ENCODE measurements at regions not wholly inside any gene's neighbourhood (a gene's known extent, or its start where the extent isn't known, plus 50 kb on each side); places are given as distances from the start of the nearest gene placed in this dataset.

DNA sequence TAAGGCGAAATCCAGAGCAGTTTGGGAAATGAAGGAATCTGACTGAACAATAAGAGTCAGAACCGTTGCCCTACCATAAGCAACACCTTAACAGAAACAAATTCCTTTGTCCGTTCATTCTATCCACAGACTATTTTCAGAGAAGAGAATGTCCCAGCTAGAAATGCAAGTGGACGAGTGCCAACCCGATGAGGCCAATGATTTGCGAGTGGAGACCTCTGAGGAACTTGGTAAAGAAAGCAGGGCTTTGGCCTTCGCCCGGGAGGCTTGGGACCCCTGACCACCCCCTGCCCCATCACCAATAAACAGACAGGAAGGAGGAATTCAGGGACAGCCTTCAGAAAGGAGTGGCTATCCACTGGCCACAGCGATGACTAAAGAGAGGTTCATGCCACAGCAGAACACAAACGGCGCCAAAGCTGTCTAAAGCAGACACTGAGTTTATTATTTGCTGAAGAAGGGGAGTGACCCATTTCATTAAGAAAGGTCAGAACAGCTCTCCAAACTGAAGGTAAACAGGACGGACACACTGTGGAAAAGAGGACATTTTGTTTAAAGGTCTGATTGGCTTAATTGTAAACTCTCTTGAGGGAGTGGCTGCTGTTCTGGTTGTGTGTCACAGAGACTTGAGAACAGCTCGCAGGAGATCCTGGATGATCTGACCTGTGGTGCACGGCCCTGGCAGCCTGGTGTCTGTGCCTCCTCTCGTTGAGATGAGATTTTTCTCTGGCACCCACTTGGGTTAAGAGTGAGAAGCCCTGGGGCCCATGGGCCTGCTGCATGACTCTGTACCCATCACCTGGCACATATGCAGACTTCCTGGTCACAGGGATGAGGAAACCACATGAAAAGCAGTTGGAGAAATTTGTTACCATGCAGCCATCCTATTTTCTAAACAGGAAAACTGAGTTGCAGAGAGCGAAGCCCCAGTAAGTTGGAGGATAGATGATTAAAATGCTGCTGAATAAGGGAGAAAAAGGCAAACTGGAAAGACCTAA is 142.0 kb upstream of the PZP start:
- DNase-seq: no peak
- H3K18ac ChIP-seq (ENCODE audit: low read length): no peak overlapping the region
- H4K5ac ChIP-seq (ENCODE audit: low read length): no peak overlapping the region
- no peak overlapping the region for H3K27ac ChIP-seq (ENCODE audit: low read depth, low read length)
- H2BK5ac ChIP-seq (ENCODE audit: low read length): no peak overlapping the region
- no peak overlapping the region for H3K4ac ChIP-seq (ENCODE audit: low read depth, low read length)
- no peaks in the 10 kb centered on the region for H3K36me3 ChIP-seq (ENCODE audit: control insufficient read depth, insufficient read depth, low read length)
- no peaks in the 10 kb centered on the region for H3K27me3 ChIP-seq (ENCODE audit: insufficient read depth, low read length, poor library complexity)
- H4K8ac ChIP-seq (ENCODE audit: low read depth, low read length): no peak overlapping the region
- H3K79me2 ChIP-seq (ENCODE audit: control insufficient read depth, insufficient read depth, low read length): no peaks in the 10 kb centered on the region
- no peak overlapping the region for H2BK15ac ChIP-seq (replicated peaks; ENCODE audit: low read depth)
- no peaks in the 10 kb centered on the region for H3K4me1 ChIP-seq (ENCODE audit: control insufficient read depth, low read depth, low read length)
- no CpG with 5 or more reads among the region's 16 CpGs for WGBS (ENCODE audit: extremely low coverage, insufficient coverage, low lambda C conversion rate)
- H3K23ac ChIP-seq (ENCODE audit: low read length): no peak overlapping the region
- H3K9ac ChIP-seq (ENCODE audit: low read length): no peak overlapping the region
- no peaks in the 10 kb centered on the region for H3K79me1 ChIP-seq (ENCODE audit: low read length)
- H2AK5ac ChIP-seq (ENCODE audit: low read length): no peak overlapping the region
- H2BK120ac ChIP-seq (ENCODE audit: low read depth, low read length): no peak overlapping the region
- H3K4me2 ChIP-seq (ENCODE audit: low read length): no peak overlapping the region
- H3K4me3 ChIP-seq (ENCODE audit: low read length): no peak overlapping the region
- no peak overlapping the region for H3K56ac ChIP-seq (ENCODE audit: low read length)

DNA sequence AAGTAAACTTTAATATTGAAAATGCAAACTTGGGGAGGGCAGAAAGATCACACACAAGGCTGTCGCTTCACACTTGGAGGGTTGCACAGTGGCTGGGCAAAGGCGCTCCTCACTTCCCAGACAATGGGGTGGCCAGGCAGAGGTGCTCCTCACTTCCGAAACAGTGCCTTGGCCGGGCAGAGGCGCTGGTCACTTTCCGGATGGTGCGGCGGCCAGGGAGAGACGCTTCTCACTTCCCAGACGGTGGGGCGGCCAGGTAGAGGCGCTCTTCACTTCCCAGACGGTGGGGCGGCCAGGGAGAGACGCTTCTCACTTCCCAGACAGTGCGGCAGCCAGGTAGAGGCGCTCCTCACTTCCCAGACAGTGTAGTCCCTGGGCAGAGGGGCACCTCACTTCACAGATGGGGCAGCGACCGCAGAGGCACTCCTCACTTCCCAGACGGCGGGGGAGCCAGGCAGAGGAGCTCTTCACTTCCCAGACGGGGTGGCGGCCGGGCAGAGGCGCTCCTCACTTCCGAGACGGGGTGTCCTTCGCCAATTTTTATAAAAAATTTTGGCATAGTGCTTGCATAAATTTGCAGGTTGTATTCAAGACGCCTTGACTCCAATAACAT is 140.8 kb upstream of the PZP start:
- Histone ChIP-seq H2BK15ac (replicated peaks; ENCODE audit: low read depth) (no peak overlapping the region), H3K27me3 (ENCODE audit: insufficient read depth, low read length, poor library complexity) (no peaks in the 10 kb centered on the region), H3K56ac (ENCODE audit: low read length) (no peak overlapping the region), H2BK120ac (ENCODE audit: low read depth, low read length) (no peak overlapping the region), H3K9ac (ENCODE audit: low read length) (no peak overlapping the region), H3K79me1 (ENCODE audit: low read length) (no peaks in the 10 kb centered on the region), H3K27ac (ENCODE audit: low read depth, low read length) (no peak overlapping the region), H3K79me2 (ENCODE audit: control insufficient read depth, insufficient read depth, low read length) (no peaks in the 10 kb centered on the region), H3K36me3 (ENCODE audit: control insufficient read depth, insufficient read depth, low read length) (no peaks in the 10 kb centered on the region), H3K4ac (ENCODE audit: low read depth, low read length) (no peak overlapping the region), H2AK5ac (ENCODE audit: low read length) (no peak overlapping the region), H3K4me1 (ENCODE audit: control insufficient read depth, low read depth, low read length) (no peaks in the 10 kb centered on the region), H4K8ac (ENCODE audit: low read depth, low read length) (no peak overlapping the region), H3K23ac (ENCODE audit: low read length) (no peak overlapping the region), H2BK5ac (ENCODE audit: low read length) (no peak overlapping the region), H3K18ac (ENCODE audit: low read length) (no peak overlapping the region), H4K5ac (ENCODE audit: low read length) (no peak overlapping the region), H3K4me3 (ENCODE audit: low read length) (no peak overlapping the region), H3K4me2 (ENCODE audit: low read length) (no peak overlapping the region)
- DNase-seq: no peak
- no CpG with 5 or more reads among the region's 29 CpGs for WGBS (ENCODE audit: extremely low coverage, insufficient coverage, low lambda C conversion rate)

DNA sequence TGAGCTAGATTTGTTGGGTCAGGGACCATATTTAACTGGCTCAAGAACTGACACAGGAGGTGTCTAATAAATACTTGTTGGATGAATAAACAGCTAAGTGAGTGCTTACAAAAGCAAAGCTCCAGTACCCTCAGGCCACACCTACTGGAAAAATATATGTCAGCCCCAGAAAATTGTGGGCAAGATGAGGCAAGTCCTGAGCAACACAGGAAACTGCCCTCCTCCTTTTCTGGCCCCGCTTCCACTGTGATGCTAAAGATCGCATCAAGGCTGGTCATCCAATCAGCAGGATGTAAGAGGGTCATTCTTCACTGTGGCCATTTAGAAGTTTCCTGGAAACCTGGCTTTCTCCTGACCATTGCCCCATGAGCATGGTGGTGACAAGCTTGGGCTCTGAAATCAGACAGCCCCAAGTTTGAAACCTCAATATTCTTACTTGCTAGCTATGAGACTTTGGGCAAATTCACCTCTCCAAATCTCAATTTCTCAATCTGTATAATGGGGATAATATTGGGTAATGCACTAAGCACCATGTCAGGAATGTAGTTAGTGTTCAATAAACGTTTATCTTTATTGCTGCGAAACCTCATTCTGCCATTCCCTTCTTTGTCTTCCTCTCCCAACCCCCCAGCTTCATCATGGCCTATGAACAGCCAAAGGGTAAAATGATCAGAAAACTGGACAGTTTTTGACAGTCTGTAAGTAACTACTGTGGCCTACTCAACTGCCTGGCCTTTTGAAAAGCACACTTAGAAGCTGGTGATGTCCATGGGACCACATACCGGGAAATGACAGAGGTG is 139.3 kb upstream of the PZP start:
- H3K23ac ChIP-seq (ENCODE audit: low read length): no peak overlapping the region

DNA sequence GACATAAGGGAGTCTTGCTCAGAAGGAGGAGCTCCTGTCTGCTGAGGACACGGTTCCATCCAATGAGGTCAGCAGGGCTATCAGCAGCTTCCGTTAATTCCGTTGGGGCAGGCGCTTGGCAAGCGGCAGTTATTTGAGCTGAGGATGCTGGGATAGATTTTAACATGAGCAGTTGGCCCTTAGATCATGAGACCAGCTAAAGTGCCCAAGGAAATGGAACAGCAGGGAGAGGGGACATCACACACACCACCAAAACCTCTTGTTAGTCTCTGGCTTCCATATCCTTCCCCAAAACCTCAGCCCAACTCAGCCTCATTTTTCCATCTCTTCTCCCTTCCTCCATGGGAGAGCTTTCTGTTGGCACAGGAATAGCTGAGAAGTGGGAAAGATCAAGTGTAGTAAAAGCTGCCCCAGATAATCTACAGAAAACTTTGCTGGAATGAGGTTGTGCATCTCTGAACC is 138.7 kb upstream of the PZP start:
- DNase-seq: no peak
- Histone ChIP-seq H4K8ac (ENCODE audit: low read depth, low read length) (no peak overlapping the region), H3K56ac (ENCODE audit: low read length) (no peak overlapping the region), H4K5ac (ENCODE audit: low read length) (no peak overlapping the region), H3K18ac (ENCODE audit: low read length) (no peak overlapping the region), H2AK5ac (ENCODE audit: low read length) (no peak overlapping the region), H3K23ac (ENCODE audit: low read length) (no peak overlapping the region), H3K4me1 (ENCODE audit: control insufficient read depth, low read depth, low read length) (no peaks in the 10 kb centered on the region), H3K79me2 (ENCODE audit: control insufficient read depth, insufficient read depth, low read length) (no peaks in the 10 kb centered on the region), H2BK5ac (ENCODE audit: low read length) (no peak overlapping the region), H3K79me1 (ENCODE audit: low read length) (no peaks in the 10 kb centered on the region), H3K27me3 (ENCODE audit: insufficient read depth, low read length, poor library complexity) (no peaks in the 10 kb centered on the region), H3K4me2 (ENCODE audit: low read length) (no peak overlapping the region), H3K4me3 (ENCODE audit: low read length) (no peak overlapping the region), H3K27ac (ENCODE audit: low read depth, low read length) (no peak overlapping the region), H3K36me3 (ENCODE audit: control insufficient read depth, insufficient read depth, low read length) (no peaks in the 10 kb centered on the region), H2BK15ac (replicated peaks; ENCODE audit: low read depth) (no peak overlapping the region), H3K9ac (ENCODE audit: low read length) (no peak overlapping the region), H2BK120ac (ENCODE audit: low read depth, low read length) (no peak overlapping the region), H3K4ac (ENCODE audit: low read depth, low read length) (no peak overlapping the region)
- WGBS (ENCODE audit: extremely low coverage, insufficient coverage, low lambda C conversion rate): no CpG with 5 or more reads among the region's 5 CpGs

More for the DNA sequence above, 139.3 kb upstream of the PZP start:
- DNase-seq: no peak
- Histone ChIP-seq H3K27ac (ENCODE audit: low read depth, low read length) (no peak overlapping the region), H3K4me3 (ENCODE audit: low read length) (no peak overlapping the region), H3K27me3 (ENCODE audit: insufficient read depth, low read length, poor library complexity) (no peaks in the 10 kb centered on the region), H3K79me1 (ENCODE audit: low read length) (no peaks in the 10 kb centered on the region), H3K56ac (ENCODE audit: low read length) (no peak overlapping the region), H2BK5ac (ENCODE audit: low read length) (no peak overlapping the region), H3K36me3 (ENCODE audit: control insufficient read depth, insufficient read depth, low read length) (no peaks in the 10 kb centered on the region), H3K4ac (ENCODE audit: low read depth, low read length) (no peak overlapping the region), H2BK15ac (replicated peaks; ENCODE audit: low read depth) (no peak overlapping the region), H4K5ac (ENCODE audit: low read length) (no peak overlapping the region), H3K9ac (ENCODE audit: low read length) (no peak overlapping the region), H4K8ac (ENCODE audit: low read depth, low read length) (no peak overlapping the region), H3K4me2 (ENCODE audit: low read length) (no peak overlapping the region), H3K4me1 (ENCODE audit: control insufficient read depth, low read depth, low read length) (no peaks in the 10 kb centered on the region), H3K18ac (ENCODE audit: low read length) (no peak overlapping the region), H3K79me2 (ENCODE audit: control insufficient read depth, insufficient read depth, low read length) (no peaks in the 10 kb centered on the region), H2AK5ac (ENCODE audit: low read length) (no peak overlapping the region), H2BK120ac (ENCODE audit: low read depth, low read length) (no peak overlapping the region)
- no CpG with 5 or more reads among the region's 5 CpGs for WGBS (ENCODE audit: extremely low coverage, insufficient coverage, low lambda C conversion rate)

DNA sequence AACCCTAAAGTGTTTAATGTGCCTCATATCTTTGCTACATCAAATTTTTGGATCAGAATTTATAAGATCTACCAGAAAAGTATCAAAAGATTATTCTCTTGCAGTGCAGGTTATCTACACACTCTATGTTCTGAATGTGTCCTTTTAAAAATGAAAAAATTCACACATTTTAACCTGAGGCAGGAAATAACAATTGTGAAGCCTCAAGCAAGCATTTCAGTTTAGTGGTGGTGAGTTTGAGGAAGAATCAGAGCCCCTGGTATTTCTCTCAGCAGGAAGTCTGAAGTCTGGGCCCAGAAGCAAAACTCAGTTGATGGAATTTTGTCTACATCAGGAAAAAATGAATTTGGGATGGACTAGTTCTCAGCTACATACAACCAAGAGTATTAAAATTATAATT is 137.0 kb upstream of the PZP start:
- H3K4me1 ChIP-seq (ENCODE audit: control insufficient read depth, low read depth, low read length): no peaks in the 10 kb centered on the region
- H2BK5ac ChIP-seq (ENCODE audit: low read length): no peak overlapping the region
- H3K23ac ChIP-seq (ENCODE audit: low read length): no peak overlapping the region
- no peak overlapping the region for H3K18ac ChIP-seq (ENCODE audit: low read length)
- no peak overlapping the region for H3K4me2 ChIP-seq (ENCODE audit: low read length)
- H4K5ac ChIP-seq (ENCODE audit: low read length): no peak overlapping the region
- H3K27ac ChIP-seq (ENCODE audit: low read depth, low read length): no peak overlapping the region
- no peak overlapping the region for H2BK15ac ChIP-seq (replicated peaks; ENCODE audit: low read depth)
- H4K8ac ChIP-seq (ENCODE audit: low read depth, low read length): no peak overlapping the region
- no peaks in the 10 kb centered on the region for H3K79me2 ChIP-seq (ENCODE audit: control insufficient read depth, insufficient read depth, low read length)
- no peak overlapping the region for H3K4me3 ChIP-seq (ENCODE audit: low read length)
- no peak overlapping the region for H2BK120ac ChIP-seq (ENCODE audit: low read depth, low read length)
- no peak overlapping the region for H3K56ac ChIP-seq (ENCODE audit: low read length)
- H3K36me3 ChIP-seq (ENCODE audit: control insufficient read depth, insufficient read depth, low read length): no peaks in the 10 kb centered on the region
- H3K79me1 ChIP-seq (ENCODE audit: low read length): no peaks in the 10 kb centered on the region
- no peak overlapping the region for H3K9ac ChIP-seq (ENCODE audit: low read length)
- DNase-seq: no peak
- H3K4ac ChIP-seq (ENCODE audit: low read depth, low read length): no peak overlapping the region
- no peaks in the 10 kb centered on the region for H3K27me3 ChIP-seq (ENCODE audit: insufficient read depth, low read length, poor library complexity)
- H2AK5ac ChIP-seq (ENCODE audit: low read length): no peak overlapping the region
